GM23338 (cell line): ENCODE measurements at regions not wholly inside any gene's neighbourhood (a gene's known extent, or its start where the extent isn't known, plus 50 kb on each side); places are given as distances from the start of the nearest gene placed in this dataset.

Source experiments
- ATAC-seq: fragments of 200-7000 bp; cut with Tn5 transposase; 3 replicates; pipeline ENCODE4 v1.9.1; 2020
- DNase-seq: peaks from one replicate; pipeline ENCODE4 v3.0.0-alpha.2; 2015; ENCODE audit warnings: low spot score
- H2AFZ ChIP-seq: fragments of 200-600 bp; sonication (generic); 2 replicates; pipeline ENCODE4 v1.8.0; 2016; ENCODE audit warnings: antibody characterized with exemption, mild to moderate bottlenecking, moderate library complexity
- H3F3A ChIP-seq: fragments of 200-600 bp; sonication (generic); replicated peaks from 2 replicates; pipeline ENCODE4 v1.8.0; 2017; ENCODE audit warnings: antibody characterized with exemption, mixed run types, low read depth
- H3K27ac ChIP-seq: fragments of 200-600 bp; sonication (generic); 2 replicates; pipeline ENCODE4 v1.6.1; 2016; ENCODE audit warnings: low read depth
- H3K27me3 ChIP-seq: fragments of 200-600 bp; sonication (generic); 2 replicates; pipeline ENCODE4 v1.8.0; 2016; ENCODE audit warnings: mild to moderate bottlenecking, mixed run types, moderate library complexity; ENCODE audit not compliant: insufficient read depth
- H3K36me3 ChIP-seq: fragments of 200-600 bp; sonication (generic); 2 replicates; pipeline ENCODE4 v1.8.0; 2016; ENCODE audit warnings: mild to moderate bottlenecking; ENCODE audit not compliant: insufficient read depth
- H3K4me1 ChIP-seq: fragments of 200-600 bp; sonication (generic); 2 replicates; pipeline ENCODE4 v1.8.0; 2016; ENCODE audit warnings: mild to moderate bottlenecking, moderate library complexity; ENCODE audit not compliant: insufficient read depth
- H3K4me2 ChIP-seq: fragments of 200-600 bp; sonication (generic); 2 replicates; pipeline ENCODE4 v1.7.1; 2017; ENCODE audit warnings: mixed run types
- H3K4me3 ChIP-seq: fragments of 200-600 bp; sonication (generic); 2 replicates; pipeline ENCODE4 v1.6.1; 2016; ENCODE audit warnings: mixed run types
- H3K79me2 ChIP-seq: fragments of 200-600 bp; sonication (generic); replicated peaks from 2 replicates; pipeline ENCODE4 v1.8.0; 2017; ENCODE audit warnings: mild to moderate bottlenecking; ENCODE audit not compliant: insufficient read depth
- H3K9me2 ChIP-seq: fragments of 200-600 bp; sonication (generic); 2 replicates; pipeline ENCODE4 v1.8.0; 2017; ENCODE audit not compliant: insufficient read depth
- H4K20me1 ChIP-seq: fragments of 200-600 bp; sonication (generic); replicated peaks from 2 replicates; pipeline ENCODE4 v1.8.0; 2017; ENCODE audit warnings: mild to moderate bottlenecking; ENCODE audit not compliant: insufficient read depth
- H3K27ac Mint-ChIP-seq: 2 replicates; pipeline ENCODE4 v1.8.0; 2020; ENCODE audit warnings: inconsistent platforms, mild to moderate bottlenecking, moderate library complexity, mixed read lengths
- H3K27me3 Mint-ChIP-seq: 3 replicates; pipeline ENCODE4 v1.8.0; 2022; ENCODE audit warnings: low read depth, mild to moderate bottlenecking, moderate library complexity, mixed read lengths, inconsistent platforms; ENCODE audit not compliant: insufficient read depth, poor library complexity
- H3K36me3 Mint-ChIP-seq: 3 replicates; pipeline ENCODE4 v1.8.0; 2021; ENCODE audit warnings: low read depth, mild to moderate bottlenecking, inconsistent platforms, moderate library complexity, mixed read lengths
- H3K4me1 Mint-ChIP-seq: 3 replicates; pipeline ENCODE4 v1.8.0; 2020; ENCODE audit warnings: mild to moderate bottlenecking, inconsistent platforms, mixed read lengths
- H3K4me3 Mint-ChIP-seq: 3 replicates; pipeline ENCODE4 v1.8.0; 2021; ENCODE audit warnings: moderate library complexity, mild to moderate bottlenecking, inconsistent platforms, mixed read lengths
- H3K9me3 Mint-ChIP-seq: 3 replicates; pipeline ENCODE4 v1.8.0; 2020; ENCODE audit warnings: moderate library complexity, mild to moderate bottlenecking, inconsistent platforms, mixed read lengths
- CREB1 ChIP-seq: fragments of 250-450 bp; sonication (Bioruptor Pico); IDR thresholded peaks from 2 replicates; pipeline ENCODE4 v1.5.0; 2020; ENCODE audit warnings: low read depth, mild to moderate bottlenecking, moderate library complexity
- EZH2 ChIP-seq: fragments of 200-600 bp; sonication (generic); IDR thresholded peaks from one replicate; pipeline ENCODE4 v1.8.0; 2017; ENCODE audit warnings: antibody characterized with exemption, mild to moderate bottlenecking, low read depth; ENCODE audit not compliant: unreplicated experiment
- EZH2phosphoT487 ChIP-seq: fragments of 200-600 bp; sonication (generic); IDR thresholded peaks from one replicate; pipeline ENCODE4 v1.8.1; 2018; ENCODE audit warnings: antibody characterized with exemption; ENCODE audit not compliant: unreplicated experiment
- JUNB ChIP-seq: IDR thresholded peaks from one replicate; pipeline ENCODE4 v1.6.1; 2016; ENCODE audit warnings: antibody characterized with exemption; ENCODE audit not compliant: unreplicated experiment
- NANOG ChIP-seq: IDR thresholded peaks from 2 replicates; pipeline ENCODE4 v1.6.1; 2016; ENCODE audit warnings: antibody characterized with exemption, borderline replicate concordance
- POLR2AphosphoS5 ChIP-seq: IDR thresholded peaks from 2 replicates; pipeline ENCODE4 v1.6.1; 2016; ENCODE audit warnings: antibody characterized with exemption, low read depth
- STAT1 ChIP-seq: IDR thresholded peaks from one replicate; pipeline ENCODE4 v1.6.1; 2016; ENCODE audit warnings: antibody characterized with exemption; ENCODE audit not compliant: unreplicated experiment
- ZNF114 ChIP-seq: fragments of 250-450 bp; sonication (Bioruptor Pico); IDR thresholded peaks from 2 replicates; pipeline ENCODE4 v1.5.0; 2020; ENCODE audit warnings: mild to moderate bottlenecking, moderate library complexity
- ZNF331 ChIP-seq: fragments of 250-450 bp; sonication (Bioruptor Pico); IDR thresholded peaks from 2 replicates; pipeline ENCODE4 v1.5.0; 2020; ENCODE audit warnings: low read depth, mild to moderate bottlenecking, moderate library complexity
- TF ChIP-seq, protein P1 (sequence below): IDR thresholded peaks from one replicate; pipeline ENCODE4 v1.6.1; 2018; ENCODE audit warnings: antibody characterized with exemption; ENCODE audit not compliant: unreplicated experiment
- TF ChIP-seq, protein P2 (sequence below): fragments of 250-450 bp; sonication (Bioruptor Pico); IDR thresholded peaks from 2 replicates; pipeline ENCODE4 v1.5.0; 2020; ENCODE audit warnings: mild to moderate bottlenecking, moderate library complexity
- TF ChIP-seq, protein P3 (sequence below), 2 experiments: fragments of 200-600 bp in 1 of 2; sonication (generic) in 1 of 2; conservative IDR thresholded peaks; 2 replicates each; pipeline versions ENCODE4 v1.5.1 to v1.6.1; 2016 to 2017; ENCODE audit warnings: antibody characterized with exemption in 2 of 2, low read depth in 2 of 2, mild to moderate bottlenecking in 2 of 2, moderate library complexity in 1 of 2
- TF ChIP-seq, protein P4 (sequence below): IDR thresholded peaks from 2 replicates; pipeline ENCODE4 v1.6.1; 2016; ENCODE audit warnings: antibody characterized with exemption

DNA sequence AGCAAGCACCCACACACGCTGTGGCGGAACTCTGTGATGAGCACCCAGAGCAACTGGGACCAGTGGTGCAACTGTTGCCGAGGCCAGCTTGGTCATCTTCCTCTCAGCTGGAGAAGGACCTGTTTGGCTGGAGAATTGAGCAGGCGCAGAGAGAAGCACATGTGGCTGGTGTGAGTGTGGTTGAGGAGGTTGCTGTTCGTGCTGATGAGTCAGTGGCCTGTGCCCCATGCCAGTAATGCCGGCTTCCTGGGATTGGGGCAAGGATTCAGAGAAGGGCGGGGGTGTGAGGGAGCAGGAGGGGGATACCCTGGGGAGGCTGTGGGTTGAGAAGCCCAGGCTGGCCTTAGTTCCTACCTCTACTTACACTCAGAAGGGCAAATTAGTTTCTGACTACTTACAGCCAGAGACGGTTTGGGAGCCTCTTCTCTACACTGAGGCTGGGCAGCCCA lies 57.5 kb upstream of the EPS8L3 start:
- peaks cover 4% of the 10 kb centered on the region for H3K27me3 Mint-ChIP-seq
- Histone ChIP-seq H3K4me1 (no peaks in the 10 kb centered on the region), H3K27me3 (no peaks in the 10 kb centered on the region), H3K4me2 (no peak overlapping the region), H3K27ac (no peak overlapping the region), H4K20me1 (no peaks in the 10 kb centered on the region), H2AFZ (no peak overlapping the region), H3K79me2 (no peaks in the 10 kb centered on the region), H3K9me2 (no peaks in the 10 kb centered on the region), H3K4me3 (no peak overlapping the region), H3F3A (no peaks in the 10 kb centered on the region), H3K36me3 (no peaks in the 10 kb centered on the region)
- ATAC-seq, result no peak
- H3K36me3 Mint-ChIP-seq, result peaks cover 5% of the 10 kb centered on the region; the same call in 2 of the 3 replicates
- H3K4me1 Mint-ChIP-seq, result peaks cover 9% of the 10 kb centered on the region
- no peak for DNase-seq
- no peak overlapping the region for H3K4me3 Mint-ChIP-seq
- H3K9me3 Mint-ChIP-seq, result peaks cover 4% of the 10 kb centered on the region; the same call in 2 of the 3 replicates
- no peak for TF ChIP-seq NANOG
- no peak for TF ChIP-seq CREB1 (CRISPR knock-in tag)
- TF ChIP-seq EZH2, result no peak
- TF ChIP-seq, protein P1, sequence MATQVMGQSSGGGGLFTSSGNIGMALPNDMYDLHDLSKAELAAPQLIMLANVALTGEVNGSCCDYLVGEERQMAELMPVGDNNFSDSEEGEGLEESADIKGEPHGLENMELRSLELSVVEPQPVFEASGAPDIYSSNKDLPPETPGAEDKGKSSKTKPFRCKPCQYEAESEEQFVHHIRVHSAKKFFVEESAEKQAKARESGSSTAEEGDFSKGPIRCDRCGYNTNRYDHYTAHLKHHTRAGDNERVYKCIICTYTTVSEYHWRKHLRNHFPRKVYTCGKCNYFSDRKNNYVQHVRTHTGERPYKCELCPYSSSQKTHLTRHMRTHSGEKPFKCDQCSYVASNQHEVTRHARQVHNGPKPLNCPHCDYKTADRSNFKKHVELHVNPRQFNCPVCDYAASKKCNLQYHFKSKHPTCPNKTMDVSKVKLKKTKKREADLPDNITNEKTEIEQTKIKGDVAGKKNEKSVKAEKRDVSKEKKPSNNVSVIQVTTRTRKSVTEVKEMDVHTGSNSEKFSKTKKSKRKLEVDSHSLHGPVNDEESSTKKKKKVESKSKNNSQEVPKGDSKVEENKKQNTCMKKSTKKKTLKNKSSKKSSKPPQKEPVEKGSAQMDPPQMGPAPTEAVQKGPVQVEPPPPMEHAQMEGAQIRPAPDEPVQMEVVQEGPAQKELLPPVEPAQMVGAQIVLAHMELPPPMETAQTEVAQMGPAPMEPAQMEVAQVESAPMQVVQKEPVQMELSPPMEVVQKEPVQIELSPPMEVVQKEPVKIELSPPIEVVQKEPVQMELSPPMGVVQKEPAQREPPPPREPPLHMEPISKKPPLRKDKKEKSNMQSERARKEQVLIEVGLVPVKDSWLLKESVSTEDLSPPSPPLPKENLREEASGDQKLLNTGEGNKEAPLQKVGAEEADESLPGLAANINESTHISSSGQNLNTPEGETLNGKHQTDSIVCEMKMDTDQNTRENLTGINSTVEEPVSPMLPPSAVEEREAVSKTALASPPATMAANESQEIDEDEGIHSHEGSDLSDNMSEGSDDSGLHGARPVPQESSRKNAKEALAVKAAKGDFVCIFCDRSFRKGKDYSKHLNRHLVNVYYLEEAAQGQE, result no peak
- TF ChIP-seq, protein P2, sequence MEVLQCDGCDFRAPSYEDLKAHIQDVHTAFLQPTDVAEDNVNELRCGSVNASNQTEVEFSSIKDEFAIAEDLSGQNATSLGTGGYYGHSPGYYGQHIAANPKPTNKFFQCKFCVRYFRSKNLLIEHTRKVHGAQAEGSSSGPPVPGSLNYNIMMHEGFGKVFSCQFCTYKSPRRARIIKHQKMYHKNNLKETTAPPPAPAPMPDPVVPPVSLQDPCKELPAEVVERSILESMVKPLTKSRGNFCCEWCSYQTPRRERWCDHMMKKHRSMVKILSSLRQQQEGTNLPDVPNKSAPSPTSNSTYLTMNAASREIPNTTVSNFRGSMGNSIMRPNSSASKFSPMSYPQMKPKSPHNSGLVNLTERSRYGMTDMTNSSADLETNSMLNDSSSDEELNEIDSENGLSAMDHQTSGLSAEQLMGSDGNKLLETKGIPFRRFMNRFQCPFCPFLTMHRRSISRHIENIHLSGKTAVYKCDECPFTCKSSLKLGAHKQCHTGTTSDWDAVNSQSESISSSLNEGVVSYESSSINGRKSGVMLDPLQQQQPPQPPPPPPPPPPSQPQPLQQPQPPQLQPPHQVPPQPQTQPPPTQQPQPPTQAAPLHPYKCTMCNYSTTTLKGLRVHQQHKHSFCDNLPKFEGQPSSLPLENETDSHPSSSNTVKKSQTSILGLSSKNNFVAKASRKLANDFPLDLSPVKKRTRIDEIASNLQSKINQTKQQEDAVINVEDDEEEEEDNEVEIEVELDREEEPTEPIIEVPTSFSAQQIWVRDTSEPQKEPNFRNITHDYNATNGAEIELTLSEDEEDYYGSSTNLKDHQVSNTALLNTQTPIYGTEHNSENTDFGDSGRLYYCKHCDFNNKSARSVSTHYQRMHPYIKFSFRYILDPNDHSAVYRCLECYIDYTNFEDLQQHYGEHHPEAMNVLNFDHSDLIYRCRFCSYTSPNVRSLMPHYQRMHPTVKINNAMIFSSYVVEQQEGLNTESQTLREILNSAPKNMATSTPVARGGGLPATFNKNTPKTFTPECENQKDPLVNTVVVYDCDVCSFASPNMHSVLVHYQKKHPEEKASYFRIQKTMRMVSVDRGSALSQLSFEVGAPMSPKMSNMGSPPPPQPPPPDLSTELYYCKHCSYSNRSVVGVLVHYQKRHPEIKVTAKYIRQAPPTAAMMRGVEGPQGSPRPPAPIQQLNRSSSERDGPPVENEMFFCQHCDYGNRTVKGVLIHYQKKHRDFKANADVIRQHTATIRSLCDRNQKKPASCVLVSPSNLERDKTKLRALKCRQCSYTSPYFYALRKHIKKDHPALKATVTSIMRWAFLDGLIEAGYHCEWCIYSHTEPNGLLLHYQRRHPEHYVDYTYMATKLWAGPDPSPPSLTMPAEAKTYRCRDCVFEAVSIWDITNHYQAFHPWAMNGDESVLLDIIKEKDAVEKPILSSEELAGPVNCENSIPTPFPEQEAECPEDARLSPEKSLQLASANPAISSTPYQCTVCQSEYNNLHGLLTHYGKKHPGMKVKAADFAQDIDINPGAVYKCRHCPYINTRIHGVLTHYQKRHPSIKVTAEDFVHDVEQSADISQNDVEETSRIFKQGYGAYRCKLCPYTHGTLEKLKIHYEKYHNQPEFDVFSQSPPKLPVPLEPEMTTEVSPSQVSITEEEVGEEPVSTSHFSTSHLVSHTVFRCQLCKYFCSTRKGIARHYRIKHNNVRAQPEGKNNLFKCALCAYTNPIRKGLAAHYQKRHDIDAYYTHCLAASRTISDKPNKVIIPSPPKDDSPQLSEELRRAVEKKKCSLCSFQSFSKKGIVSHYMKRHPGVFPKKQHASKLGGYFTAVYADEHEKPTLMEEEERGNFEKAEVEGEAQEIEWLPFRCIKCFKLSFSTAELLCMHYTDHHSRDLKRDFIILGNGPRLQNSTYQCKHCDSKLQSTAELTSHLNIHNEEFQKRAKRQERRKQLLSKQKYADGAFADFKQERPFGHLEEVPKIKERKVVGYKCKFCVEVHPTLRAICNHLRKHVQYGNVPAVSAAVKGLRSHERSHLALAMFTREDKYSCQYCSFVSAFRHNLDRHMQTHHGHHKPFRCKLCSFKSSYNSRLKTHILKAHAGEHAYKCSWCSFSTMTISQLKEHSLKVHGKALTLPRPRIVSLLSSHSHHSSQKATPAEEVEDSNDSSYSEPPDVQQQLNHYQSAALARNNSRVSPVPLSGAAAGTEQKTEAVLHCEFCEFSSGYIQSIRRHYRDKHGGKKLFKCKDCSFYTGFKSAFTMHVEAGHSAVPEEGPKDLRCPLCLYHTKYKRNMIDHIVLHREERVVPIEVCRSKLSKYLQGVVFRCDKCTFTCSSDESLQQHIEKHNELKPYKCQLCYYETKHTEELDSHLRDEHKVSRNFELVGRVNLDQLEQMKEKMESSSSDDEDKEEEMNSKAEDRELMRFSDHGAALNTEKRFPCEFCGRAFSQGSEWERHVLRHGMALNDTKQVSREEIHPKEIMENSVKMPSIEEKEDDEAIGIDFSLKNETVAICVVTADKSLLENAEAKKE (CRISPR knock-in tag), result no peak
- TF ChIP-seq JUNB, result no peak
- no peak for TF ChIP-seq ZNF331 (CRISPR knock-in tag)
- TF ChIP-seq, protein P3, sequence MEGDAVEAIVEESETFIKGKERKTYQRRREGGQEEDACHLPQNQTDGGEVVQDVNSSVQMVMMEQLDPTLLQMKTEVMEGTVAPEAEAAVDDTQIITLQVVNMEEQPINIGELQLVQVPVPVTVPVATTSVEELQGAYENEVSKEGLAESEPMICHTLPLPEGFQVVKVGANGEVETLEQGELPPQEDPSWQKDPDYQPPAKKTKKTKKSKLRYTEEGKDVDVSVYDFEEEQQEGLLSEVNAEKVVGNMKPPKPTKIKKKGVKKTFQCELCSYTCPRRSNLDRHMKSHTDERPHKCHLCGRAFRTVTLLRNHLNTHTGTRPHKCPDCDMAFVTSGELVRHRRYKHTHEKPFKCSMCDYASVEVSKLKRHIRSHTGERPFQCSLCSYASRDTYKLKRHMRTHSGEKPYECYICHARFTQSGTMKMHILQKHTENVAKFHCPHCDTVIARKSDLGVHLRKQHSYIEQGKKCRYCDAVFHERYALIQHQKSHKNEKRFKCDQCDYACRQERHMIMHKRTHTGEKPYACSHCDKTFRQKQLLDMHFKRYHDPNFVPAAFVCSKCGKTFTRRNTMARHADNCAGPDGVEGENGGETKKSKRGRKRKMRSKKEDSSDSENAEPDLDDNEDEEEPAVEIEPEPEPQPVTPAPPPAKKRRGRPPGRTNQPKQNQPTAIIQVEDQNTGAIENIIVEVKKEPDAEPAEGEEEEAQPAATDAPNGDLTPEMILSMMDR (conservative IDR thresholded peaks at IDR 0.05; ENCODE audit: low read depth in 2 of 2), result no peak
- no peak for TF ChIP-seq POLR2AphosphoS5
- TF ChIP-seq, protein P4, sequence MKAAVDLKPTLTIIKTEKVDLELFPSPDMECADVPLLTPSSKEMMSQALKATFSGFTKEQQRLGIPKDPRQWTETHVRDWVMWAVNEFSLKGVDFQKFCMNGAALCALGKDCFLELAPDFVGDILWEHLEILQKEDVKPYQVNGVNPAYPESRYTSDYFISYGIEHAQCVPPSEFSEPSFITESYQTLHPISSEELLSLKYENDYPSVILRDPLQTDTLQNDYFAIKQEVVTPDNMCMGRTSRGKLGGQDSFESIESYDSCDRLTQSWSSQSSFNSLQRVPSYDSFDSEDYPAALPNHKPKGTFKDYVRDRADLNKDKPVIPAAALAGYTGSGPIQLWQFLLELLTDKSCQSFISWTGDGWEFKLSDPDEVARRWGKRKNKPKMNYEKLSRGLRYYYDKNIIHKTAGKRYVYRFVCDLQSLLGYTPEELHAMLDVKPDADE, result no peak
- TF ChIP-seq STAT1, result no peak
- TF ChIP-seq ZNF114 (CRISPR knock-in tag), result no peak
- TF ChIP-seq EZH2phosphoT487, result no peak
- H3K27ac Mint-ChIP-seq, result no peak overlapping the region
